EH (cell line): ENCODE measurements at regions not wholly inside any gene's neighbourhood (a gene's known extent, or its start where the extent isn't known, plus 50 kb on each side); places are given as distances from the start of the nearest gene placed in this dataset.
"Not testable (repeated sequence)": the region's sequence is repeated elsewhere in the genome, so short reads cannot be mapped to it uniquely, and the experiment has no call there.

Source experiments
- DNase-seq: peaks from one replicate; pipeline ENCODE4 v3.0.0-alpha.2; 2015; ENCODE audit warnings: low read depth

- no peak for DNase-seq
Observed at GRCh38 chr6:125354649-125355048, 52.9 kb upstream of the HDDC2 start.

GRCh38 chr6:125356884-125357283 is 55.1 kb upstream of the HDDC2 start:
- DNase-seq: no peak

- peak; percentile 1 for DNase-seq
Observed at GRCh38 chr6:125357515-125358256, 55.9 kb upstream of the HDDC2 start.

GRCh38 chr6:125358898-125359297 is 57.1 kb upstream of the HDDC2 start:
- no peak for DNase-seq

- DNase-seq: no peak
Observed at GRCh38 chr6:125361868-125362267, 60.1 kb upstream of the HDDC2 start.

GRCh38 chr6:125363039-125363823 is 61.5 kb upstream of the HDDC2 start:
- DNase-seq: peak; percentile 58

- DNase-seq: no peak
Observed at GRCh38 chr6:125363824-125364165, 62.0 kb upstream of the HDDC2 start.

- no peak for DNase-seq
Observed at GRCh38 chr6:125365230-125365629, 63.5 kb upstream of the HDDC2 start.

- peak; percentile 2 for DNase-seq
Observed at GRCh38 chr6:125367036-125367782, 65.4 kb upstream of the HDDC2 start.

- DNase-seq: no peak
Observed at GRCh38 chr6:125370343-125370742, 68.6 kb upstream of the HDDC2 start.

GRCh38 chr6:125375013-125375412 is 73.2 kb upstream of the HDDC2 start:
- no peak for DNase-seq

GRCh38 chr6:125375821-125376220 is 74.1 kb upstream of the HDDC2 start:
- peak; percentile 10 for DNase-seq

- DNase-seq: peak; percentile 51
Observed at GRCh38 chr6:125377621-125378020, 75.9 kb upstream of the HDDC2 start.

GRCh38 chr6:125379174-125379573 is 77.4 kb upstream of the HDDC2 start:
- no peak for DNase-seq

- DNase-seq: no peak
Observed at GRCh38 chr6:125380474-125380873, 78.7 kb upstream of the HDDC2 start.

GRCh38 chr6:125386337-125386736 is 84.6 kb upstream of the HDDC2 start:
- not testable (repeated sequence) for DNase-seq

GRCh38 chr6:125392682-125393081 is 90.9 kb upstream of the HDDC2 start:
- DNase-seq: no peak

GRCh38 chr6:125393449-125393858 is 91.7 kb upstream of the HDDC2 start:
- DNase-seq: no peak

GRCh38 chr6:125406741-125407140 is 105.0 kb upstream of the HDDC2 start:
- DNase-seq: no peak

- no peak for DNase-seq
Observed at GRCh38 chr6:125414507-125414906, 112.7 kb upstream of the HDDC2 start.

- DNase-seq: no peak
Observed at GRCh38 chr6:125415913-125416312, 114.1 kb upstream of the HDDC2 start.

GRCh38 chr6:125421836-125422235 is 120.1 kb upstream of the HDDC2 start:
- DNase-seq: peak; percentile 7

GRCh38 chr6:125423047-125423446 is 121.3 kb upstream of the HDDC2 start:
- no peak for DNase-seq
